HG02981 (cell line): ENCODE measurements at regions not wholly inside any gene's neighbourhood (a gene's known extent, or its start where the extent isn't known, plus 50 kb on each side); places are given as distances from the start of the nearest gene placed in this dataset.

ENCODE experiments used
- ATAC-seq: cut with Tn5 transposase; IDR thresholded peaks from one replicate; pipeline ENCODE4 v1.9.1; 2021; ENCODE audit warnings: mild to moderate bottlenecking, moderate library complexity; ENCODE audit not compliant: unreplicated experiment

DNA sequence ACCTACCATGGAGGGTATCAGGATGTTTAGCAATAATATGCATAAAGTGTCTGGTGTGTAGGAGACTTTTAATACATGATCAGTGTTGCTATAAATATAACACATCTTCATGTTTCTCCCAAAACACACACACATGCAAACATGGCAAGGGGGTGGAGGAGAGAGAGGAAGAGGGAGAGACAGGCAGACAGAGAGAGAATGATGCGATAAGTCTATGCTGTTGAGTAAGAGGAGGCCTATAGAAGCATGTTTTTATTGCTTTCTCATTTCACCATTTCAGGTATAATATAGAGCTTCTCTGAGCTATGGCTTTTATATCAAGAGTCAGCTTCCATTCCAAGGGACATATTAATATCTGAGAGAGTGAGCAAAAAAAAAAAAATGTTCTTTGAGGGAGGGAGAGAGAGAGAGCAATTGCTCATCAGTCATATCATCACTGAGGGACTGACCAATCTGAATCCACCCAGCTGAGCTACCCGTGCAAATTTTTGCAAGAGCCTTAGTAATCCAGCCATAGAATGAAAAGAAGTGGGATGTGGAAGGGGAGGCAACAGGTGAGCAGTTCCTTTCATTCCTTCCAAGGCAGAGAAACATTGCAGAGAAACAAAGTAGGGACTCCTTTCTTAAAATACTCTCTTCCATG lies 54.8 kb upstream of the RASSF8 start:
- ATAC-seq = no peak

GRCh38 chr12:25904442-25904841 lies 54.0 kb upstream of the RASSF8 start:
- ATAC-seq = no peak

GRCh38 chr12:25906651-25907340 lies 51.7 kb upstream of the RASSF8 start:
- no peak for ATAC-seq
